ENCODE measurements at regions not wholly inside any gene's neighbourhood (a gene's known extent, or its start where the extent isn't known, plus 50 kb on each side); places are given as distances from the start of the nearest gene placed in this dataset.

DNA sequence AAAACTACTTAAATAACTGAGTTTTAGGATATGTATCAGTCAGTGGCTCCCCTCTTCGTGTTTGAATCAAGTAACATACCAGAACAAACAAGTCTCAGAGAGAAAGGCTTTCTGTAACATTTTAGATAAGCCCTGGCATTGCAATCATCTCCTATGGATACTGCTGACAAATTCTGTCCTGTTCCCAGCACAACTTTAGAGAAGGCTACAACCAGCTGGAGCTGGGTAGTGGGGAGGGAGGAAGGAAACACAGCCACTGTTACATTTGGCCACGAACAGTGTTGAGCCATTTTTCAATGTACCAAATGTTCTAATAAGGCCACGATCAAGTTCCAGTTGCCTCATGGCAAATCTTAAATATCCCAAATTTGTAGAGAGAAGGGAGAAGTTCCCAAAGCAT, 511.8 kb upstream of the WWC1 start:
- no peak for DNase-seq

DNA sequence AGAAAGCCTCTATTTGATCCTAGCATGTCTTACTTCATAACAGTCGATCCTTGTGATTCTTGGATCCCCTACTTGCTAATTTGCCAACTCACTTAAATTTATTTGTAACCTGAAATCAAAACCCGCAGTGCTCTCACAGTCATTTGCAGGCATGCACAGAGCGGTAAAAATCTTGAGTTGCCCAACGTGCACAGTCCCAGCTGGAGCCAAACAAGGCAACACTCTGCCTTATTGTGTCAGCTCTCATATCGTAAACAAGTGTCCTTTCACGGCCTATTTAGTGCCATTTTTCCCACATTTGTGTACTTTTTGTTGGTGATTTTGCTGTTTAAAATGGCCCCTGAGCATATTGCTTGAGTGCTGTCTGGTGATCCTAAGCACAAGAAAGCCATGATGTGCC, 511.3 kb upstream of the WWC1 start:
- no peak for DNase-seq

DNA sequence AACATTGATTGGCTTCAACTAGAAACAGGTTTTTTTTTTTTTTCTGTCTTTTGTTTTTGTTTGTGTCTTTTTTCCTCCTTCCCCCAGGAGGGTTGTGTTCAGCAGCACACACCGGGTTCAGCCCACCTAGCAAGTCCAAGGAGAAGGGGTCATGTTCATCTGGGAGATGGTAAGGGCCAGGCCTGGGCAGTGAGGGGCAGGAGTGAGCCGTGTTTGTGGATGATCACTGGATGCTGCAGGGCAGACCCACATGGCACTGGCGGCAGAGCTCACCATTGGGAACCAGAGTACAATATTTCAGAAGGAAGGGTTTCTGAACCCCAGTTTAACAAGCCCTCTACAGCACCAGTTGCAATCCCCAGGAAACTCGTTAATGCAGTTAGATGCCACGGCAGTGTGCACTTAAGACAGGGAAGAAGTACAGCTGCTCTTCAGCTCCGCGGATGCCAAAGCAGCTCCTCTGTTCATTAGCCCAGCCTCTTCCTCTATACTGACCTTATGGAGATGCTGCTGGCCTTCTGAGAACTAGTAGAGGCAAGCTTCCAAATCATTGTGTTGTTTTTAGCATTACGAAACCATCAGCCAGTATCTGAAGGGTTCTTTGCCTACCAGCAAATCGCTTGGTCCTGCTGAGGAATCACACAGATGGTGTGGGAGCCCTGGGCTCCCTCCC, 508.2 kb upstream of the WWC1 start:
- no peak for DNase-seq

DNA sequence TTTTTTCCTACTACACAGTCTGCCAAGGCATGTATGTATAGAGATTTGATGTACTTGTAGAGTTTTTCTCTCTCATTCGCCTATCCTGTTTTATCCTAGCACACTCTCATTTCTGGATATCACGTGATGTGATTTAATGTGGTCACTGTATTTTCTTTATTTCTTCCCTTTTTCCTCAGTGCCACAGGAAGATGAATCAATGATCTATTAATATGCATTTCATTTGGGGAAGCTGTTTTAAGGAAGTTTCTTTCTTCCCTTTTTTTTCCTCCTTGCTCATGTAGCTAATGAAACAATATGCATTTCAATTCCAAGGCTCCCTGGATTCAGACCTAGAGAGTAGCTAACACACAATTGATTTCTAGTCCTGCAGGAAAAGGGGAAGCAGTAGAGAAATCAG, 506.3 kb upstream of the WWC1 start:
- DNase-seq, result no peak

DNA sequence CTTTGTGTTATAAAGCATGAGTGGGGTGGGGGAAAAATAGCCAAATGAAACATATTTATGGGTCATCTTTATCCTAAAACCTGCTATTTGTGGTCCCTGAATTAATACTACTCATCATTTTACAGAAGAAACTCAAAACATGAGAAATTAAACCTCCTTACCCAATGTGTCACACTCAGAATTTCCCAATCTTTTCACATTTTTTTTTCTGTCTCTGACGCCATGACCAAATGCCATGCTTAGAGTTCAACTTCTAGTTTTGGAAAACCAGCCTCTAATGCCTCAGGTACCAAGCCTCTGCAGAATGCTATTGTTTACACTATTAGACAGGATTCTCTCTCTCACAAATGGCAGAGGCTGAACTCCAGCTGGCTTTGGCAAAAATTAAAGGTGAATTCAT, 505.5 kb upstream of the WWC1 start:
- DNase-seq, result no peak

DNA sequence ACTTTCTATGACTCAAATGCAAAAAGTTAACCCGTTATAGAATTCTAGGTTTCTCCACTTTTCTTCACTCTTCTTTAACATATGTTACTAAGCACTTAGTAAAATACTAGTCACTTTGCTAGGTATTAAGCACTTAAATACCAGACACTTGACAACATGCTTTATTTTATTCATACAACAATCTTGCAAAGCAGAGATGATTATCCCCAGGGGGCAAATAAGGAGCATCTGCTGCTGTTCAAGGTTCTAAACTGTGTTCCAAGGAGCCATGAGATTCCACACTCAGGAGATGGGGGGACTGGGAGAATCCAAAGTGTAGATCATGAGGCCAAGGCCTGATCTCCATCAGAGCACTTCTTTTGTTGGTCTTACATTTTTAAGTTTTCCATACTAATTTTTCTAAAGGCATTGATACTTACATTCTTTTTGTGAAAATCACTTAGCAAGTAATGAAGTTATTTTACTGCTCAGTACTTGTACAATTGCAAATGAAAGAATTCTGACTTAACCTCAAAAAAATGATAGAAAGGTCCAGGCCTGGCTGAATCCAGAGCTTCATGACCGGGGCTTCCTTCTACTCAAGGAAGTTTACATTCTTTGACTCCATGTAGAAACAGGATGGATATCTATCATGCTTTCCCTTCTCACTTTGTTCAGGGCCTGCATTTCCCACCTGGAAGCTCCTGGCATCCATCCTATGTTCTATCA, 504.4 kb upstream of the WWC1 start:
- DNase-seq, result no peak

DNA sequence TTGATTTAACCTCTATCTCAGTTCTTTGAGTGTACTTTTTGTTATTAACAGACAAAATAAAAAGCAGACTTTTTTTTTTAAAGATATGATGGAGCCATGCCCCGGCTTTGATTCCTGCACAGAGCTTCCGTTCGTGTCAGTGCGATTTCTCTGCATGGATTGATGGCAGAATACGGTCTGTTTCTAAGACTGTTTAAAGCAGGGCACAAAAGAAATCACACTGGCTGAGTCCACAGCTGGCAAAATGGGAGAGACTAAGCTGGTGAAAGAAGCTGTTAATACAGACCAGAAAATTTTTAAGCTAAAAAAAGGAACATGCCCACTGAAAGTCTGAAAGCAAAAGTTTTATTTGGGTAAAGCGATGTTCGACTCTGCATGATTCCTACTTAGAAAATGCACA, 501.4 kb upstream of the WWC1 start:
- DNase-seq, result no peak

DNA sequence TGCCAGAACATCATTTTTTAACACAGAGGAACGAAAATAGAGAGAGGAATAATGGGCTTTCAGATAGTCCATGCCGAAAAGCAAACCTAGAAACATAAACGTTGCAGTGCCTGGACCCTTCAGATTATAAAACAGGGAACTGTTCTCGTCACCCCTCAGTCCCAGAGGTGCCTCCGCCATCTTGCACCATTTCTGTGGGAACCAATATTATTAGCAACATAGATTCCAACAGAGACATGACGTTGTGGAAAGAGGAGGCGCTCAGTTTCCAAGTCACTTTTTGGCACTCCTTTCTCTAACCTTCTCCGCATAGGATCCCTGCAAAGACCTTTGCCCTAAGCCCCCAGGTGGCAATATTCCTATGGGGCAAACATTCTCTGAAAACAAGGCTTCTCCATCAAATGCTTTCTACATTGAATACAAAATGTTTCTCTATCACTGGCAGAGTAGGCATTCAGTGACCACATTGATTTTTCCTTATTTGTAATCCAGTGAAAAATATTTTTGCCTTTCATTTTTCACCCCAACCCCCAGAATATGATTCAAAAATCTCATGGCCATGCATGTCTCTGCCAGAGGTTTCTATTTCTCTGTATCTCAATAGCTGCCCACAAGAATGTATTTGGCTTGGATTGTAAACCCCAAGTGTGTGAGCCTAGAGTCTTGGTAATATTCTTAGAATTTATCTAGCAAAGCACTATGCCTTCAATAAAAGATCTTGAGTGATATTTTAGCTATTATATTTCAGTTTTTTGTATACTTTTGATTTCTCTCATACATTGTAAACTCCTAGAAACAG, 500.8 kb upstream of the WWC1 start:
- DNase-seq, result no peak

DNA sequence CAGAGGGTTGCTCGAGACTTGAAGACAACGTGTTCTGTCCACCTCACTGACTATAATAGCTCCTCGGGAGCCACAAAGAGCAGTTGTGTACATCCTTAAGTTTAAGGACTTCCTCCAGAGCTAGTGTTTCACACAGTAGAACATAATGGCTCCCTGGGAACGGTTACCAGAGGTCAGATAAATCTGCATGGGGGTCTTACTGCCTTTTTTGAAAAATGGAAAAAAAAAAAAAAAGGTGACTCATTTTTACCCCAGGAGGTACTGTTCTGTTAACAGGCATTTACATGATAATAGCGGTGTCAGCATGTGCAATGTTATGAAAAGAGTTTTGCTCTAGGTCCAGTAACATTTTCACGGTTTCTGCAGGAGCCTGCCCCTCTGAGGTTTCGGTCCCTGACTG, 498.9 kb upstream of the WWC1 start:
- DNase-seq, result no peak

DNA sequence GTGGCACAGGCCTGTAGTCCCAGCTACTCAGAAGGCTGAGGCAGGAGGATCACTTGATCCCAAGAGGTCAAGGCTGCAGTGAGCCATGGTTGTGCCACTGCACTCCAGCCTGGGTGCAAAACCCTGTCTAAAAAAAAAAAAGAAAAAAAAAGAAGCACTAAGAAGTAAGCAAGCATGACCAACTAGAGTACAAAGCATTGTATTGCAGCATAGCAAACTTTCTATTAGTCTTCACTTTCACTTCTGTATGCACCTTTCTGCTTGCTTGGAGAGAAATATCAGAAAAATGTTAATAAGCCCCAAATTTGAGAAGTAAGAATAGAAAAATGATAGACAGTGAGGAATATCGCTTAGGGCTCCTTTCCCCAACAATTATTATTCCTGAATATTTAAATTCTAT, 497.7 kb upstream of the WWC1 start:
- DNase-seq, result no peak

DNA sequence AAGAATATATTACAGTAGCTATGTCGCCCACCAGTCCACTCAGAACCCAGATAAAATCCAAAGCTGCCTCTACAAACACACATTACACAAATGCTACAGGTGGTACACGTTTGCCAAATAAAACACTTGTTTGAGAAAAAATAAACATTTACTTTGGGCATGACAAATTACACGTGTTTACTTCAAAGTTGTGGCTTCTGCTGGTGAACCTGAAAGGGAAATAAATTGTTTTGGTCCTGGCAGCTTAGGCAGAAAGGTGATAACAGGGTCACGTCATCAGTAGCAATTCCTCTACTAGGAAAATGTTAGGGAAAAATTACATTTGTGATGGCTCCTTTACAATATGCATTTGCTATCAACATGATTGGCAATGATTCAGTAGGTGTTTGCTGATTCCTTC, 497.3 kb upstream of the WWC1 start:
- no peak for DNase-seq

DNA sequence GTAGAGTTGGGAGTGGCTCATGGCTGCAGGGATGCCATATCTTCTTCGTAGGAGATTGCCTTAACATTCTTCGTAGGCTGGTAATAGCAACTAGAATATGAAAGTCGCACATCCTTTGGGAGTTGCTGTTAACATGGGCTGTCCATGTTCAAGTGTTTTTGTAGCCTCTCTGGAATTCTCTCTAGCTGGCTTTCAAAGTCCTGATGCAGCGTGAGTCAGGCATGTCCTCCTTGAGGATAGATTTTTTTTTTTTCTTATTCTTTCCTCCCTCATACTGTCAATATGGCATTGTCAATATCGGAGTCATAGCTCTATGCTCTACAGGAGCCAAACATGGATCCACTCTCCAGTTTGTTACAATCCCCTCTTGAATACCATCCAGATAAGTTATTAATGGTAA, 494.8 kb upstream of the WWC1 start:
- no peak for DNase-seq

DNA sequence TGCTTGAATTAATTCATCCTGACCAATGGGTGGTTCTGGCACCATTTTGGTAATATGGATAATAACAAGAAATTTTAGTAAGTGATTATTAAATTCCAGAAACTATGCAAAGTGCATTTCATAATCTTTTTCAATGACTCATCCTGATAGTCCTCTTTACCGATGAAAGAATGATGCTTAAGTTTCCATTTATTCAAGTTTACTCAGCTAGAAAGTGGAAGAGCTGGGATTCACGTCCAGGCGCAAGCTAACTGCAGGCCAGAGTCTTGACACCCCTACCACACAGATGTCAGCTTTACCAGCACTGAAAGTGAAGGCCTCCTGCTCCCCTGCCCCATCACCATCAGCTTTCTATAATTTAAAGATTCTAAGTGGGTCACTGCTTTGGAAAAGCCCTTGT, 493.5 kb upstream of the WWC1 start:
- no peak for DNase-seq

DNA sequence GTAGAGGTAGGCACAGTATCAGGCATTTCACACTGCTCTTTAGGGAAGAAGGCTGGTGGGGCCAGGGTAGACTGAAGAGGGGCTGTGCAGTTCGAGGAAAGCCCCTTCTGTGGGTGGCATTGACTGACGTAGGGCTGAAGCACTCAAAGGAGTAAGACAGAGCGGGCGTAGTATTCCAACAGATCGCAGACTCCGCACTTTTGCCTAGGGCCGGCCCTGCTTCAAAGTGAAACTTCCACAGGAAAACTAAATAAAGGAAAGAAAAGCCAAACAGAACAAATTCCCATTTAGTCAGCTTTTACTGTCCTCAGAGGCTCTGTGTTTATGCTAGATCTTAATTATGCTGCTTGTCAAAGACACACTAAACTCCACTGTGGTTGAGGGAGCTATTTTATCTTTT, 493.0 kb upstream of the WWC1 start:
- DNase-seq, result no peak

DNA sequence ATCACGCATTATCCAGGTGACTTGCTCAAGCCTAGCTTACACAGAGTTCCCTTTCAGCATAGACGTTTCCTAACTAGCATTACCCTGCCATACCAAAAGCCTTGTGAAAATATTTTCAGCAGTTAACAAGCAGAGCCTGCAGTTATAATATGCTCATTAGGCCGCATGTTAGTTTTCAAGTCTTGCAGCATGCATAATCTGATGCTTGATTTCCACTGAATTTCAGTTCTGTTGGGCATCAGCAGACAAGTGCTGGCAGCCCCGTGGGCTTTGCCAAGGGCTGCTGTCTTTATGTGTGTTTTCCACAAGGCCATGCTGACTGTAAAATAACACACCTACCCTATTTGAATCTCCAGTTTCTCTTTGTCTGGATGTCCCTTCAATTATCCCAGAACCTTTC, 491.0 kb upstream of the WWC1 start:
- DNase-seq, result no peak

DNA sequence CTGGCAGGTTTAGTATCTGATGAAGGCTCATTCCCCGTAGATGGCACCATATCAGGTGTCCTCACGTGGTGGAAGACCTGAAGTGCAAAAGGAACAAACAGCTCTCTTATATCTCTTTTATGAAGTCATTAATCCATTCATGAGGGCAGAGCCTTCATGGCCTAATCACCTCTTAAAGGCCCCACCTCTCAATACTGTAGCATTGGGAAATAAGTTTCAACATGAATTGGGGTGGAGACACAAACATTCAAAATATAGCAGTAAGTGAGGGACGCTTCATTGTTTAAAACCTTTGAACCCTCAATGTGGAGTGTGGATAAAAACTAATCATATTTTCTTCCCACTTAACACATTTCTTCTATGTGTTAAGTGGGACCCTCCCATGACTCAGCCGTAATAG, 489.4 kb upstream of the WWC1 start:
- DNase-seq, result no peak

DNA sequence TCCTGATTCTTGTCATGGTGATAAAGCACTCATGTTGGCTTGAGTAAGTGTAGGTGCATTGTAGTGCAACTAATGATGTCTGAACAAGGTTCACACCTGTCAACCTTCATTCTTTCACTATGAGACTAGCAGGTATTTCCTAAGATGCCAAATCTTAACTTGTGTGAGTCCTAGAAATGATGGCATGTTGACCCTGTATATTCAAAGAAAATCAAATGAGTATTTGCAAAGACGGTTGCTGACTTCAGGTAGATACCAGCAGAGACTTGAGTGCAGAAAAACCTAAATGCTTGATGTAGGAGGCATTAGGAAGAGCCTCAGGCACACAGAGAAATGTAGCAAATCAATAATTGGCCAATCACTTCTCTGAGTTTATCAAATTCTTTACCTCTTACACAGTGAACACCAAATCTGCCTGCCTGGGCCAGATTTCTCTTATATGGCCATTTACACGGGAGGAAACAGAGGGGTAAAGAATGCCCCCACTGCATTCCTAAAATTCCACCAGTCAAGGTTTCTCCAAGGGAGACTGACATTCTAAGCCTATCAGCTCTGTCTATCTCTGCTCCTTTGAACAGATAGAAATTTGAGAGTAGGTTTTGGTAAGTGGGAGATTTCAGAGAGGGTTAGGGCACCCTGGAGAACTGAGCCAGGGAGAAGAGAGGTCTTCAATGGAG, 488.6 kb upstream of the WWC1 start:
- DNase-seq, result no peak

DNA sequence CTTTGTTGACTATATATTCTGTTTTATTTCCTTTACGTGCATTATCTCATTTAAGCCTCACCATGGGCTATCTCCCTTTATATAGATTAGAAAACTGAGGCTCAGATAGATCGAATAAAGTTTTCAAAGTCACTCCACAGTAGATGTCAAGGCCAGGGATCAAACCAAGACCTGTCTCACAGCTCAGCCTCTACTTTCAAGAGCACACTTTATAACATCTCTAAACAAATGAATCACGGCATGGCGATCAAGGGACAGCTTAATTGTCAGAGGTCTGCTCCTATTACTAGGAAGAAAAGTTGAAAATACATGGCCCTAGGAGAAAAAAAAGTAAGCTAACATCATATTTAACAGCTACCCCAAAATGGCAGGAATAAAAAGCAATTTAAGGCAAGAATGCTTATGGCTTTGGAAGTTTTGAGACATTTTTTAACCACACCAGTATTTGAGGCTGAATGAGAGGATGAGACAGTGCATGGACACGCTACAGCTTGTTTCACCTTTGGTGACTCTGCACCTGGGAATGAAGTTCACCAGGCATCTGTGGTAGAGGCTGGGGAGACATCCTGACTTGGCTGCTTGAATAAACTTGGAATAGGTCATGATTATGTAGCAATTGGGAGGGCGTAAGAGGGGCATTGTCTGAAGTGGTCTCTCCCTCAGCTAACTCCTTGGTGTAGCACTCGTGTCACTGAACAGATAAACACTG, 486.8 kb upstream of the WWC1 start:
- no peak for DNase-seq

DNA sequence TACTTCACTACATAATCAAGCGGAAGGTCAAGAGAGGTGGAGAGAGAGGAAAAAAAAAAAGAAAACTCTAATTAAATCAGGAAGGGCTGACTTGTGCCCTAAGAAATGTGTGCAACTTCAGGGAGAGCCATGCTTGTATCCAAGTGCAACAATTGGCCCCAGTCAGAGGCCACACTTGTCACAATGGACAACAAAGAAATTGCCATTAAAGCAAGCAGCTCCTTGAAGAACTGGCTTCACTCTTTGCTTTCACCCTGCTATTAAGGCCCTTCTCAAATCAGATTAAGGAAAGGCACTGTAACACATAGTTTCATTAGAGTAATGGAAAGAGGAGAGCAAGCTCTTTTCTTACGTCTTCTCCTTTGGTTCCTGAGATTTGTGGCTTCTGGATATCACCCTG, 480.9 kb upstream of the WWC1 start:
- DNase-seq, result no peak

DNA sequence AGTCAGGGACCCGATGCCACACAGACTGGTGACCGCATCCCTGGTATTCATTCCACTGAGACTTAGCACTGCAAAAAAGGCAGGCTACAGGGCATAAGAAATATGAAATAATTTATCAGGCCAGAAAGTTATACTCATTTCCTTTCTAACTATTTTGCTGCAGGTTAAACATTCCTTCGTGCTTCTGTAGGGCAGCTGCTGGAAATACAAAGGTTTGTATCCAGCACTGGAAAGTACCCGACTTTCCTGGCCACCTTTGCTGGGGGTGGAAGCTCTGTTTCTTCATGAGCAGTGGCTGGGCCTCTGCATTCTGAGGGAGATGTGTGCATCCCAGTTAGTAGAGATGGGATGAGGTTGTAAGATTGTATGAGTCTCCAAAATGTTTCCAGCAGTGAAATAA, 478.6 kb upstream of the WWC1 start:
- DNase-seq, result no peak

DNA sequence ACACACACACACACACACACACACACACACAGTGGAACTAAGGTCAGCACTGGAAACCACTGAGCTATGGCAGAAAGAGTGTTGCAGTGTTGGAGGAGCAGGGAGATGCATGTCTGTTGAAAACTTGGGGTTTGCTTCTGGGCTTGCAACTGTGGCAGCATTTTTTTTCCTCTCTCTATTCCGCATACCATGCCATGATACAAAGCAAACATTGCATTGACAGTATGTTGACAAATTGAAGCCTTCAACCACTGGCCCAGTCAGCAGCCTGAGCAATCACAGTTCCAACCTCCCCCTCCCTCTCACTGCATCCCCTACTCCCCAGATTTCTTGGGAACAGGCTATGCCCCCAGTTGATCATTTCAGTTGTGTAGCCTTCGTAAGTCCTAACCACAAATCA, 478.1 kb upstream of the WWC1 start:
- DNase-seq, result no peak

DNA sequence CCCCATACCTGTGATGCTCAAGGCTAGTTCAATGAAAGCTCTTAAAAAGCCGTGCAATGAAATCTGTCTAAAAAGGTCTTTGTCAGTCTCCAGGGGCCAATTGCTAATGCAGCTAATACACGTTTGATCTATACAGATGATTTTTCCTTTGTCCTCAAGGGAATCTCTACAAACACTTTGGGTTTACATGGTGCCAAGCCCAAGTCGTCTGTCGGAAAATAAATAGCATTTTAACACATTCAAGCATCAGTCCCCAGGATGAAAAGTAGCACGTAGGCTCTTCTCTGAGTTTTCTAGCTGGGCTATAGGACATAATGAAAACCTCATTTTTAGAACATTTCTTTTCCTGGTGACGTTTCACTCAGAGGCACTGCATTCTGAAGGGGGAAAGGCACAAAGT, 477.4 kb upstream of the WWC1 start:
- no peak for DNase-seq

DNA sequence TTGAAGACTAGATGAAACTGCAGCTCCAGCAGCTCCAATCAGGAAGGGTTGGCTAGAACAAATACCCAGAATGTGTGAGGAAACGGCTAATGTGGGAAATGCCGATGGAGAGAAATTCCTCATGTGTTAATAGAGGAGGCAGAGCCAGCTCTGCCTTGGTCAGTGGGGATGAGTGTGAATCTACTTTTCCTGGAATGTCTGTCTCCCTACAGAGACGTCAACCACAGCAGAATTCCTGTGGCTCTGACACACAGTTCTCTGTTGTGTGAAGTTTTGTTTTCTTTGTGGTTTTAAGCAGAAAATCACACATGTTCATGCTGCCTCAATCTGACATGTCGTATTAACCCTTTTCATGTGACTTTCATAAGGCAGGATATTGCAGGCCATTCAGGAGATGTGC, 476.6 kb upstream of the WWC1 start:
- no peak for DNase-seq

Measured in NCI-H1436 (cell line).